ENCODE measurements at regions not wholly inside any gene's neighbourhood (a gene's known extent, or its start where the extent isn't known, plus 50 kb on each side); places are given as distances from the start of the nearest gene placed in this dataset.
"Not testable (repeated sequence)": the region's sequence is repeated elsewhere in the genome, so short reads cannot be mapped to it uniquely, and the experiment has no call there.

GRCh38 chr13:19123502-19123901 lies 58.1 kb downstream of the TUBA3C start:
- ATAC-seq (ENCODE audit: low read depth) (no peak), DNase-seq (no peak)
- Mint-ChIP-seq H3K27me3 (no peaks in the 10 kb centered on the region), H3K27ac (no peak overlapping the region), H3K4me3 (no peak overlapping the region), H3K9me3 (peaks cover 6% of the 10 kb centered on the region), H3K36me3 (peaks cover under 1% of the 10 kb centered on the region), H3K4me1 (no peaks in the 10 kb centered on the region)
- POLR2A ChIA-PET: no interaction called here

GRCh38 chr13:19117913-19118739 lies 63.5 kb downstream of the TUBA3C start:
- ATAC-seq (ENCODE audit: low read depth): no peak
- POLR2A ChIA-PET: no interaction called here
- Mint-ChIP-seq H3K4me1 (no peaks in the 10 kb centered on the region), H3K27ac (no peak overlapping the region), H3K9me3 (peaks cover 9% of the 10 kb centered on the region), H3K4me3 (no peak overlapping the region), H3K36me3 (peaks cover 2% of the 10 kb centered on the region), H3K27me3 (no peaks in the 10 kb centered on the region)
- DNase-seq: no peak

DNA sequence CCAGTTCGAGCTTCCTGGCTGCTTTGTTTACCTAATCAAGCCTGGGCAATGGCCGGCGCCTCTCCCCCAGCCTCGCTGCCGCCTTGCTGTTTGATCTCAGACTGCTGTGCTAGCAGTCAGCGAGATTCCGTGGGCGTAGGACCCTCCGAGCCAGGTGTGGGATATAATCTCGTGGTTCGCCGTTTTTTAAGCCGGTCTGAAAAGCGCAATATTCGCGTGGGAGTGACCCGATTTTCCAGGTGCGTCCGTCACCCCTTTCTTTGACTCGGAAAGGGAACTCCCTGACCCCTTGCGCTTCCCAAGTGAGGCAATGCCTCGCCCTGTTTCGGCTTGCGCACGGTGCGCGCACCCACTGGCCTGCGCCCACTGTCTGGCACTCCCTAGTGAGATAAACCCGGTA lies 72.4 kb downstream of the TUBA3C start:
- H3K27me3 Mint-ChIP-seq; POLR2A ChIA-PET; H3K36me3 Mint-ChIP-seq; ATAC-seq (ENCODE audit: low read depth); H3K9me3 Mint-ChIP-seq; H3K4me3 Mint-ChIP-seq; H3K27ac Mint-ChIP-seq; H3K4me1 Mint-ChIP-seq; DNase-seq: not testable (repeated sequence)

- POLR2A ChIA-PET: no interaction called here
- no peak for ATAC-seq (ENCODE audit: low read depth)
- no peak overlapping the region for H3K27ac Mint-ChIP-seq
- H3K4me1 Mint-ChIP-seq: no peaks in the 10 kb centered on the region
- no peak overlapping the region for H3K4me3 Mint-ChIP-seq
- DNase-seq: no peak
- no peaks in the 10 kb centered on the region for H3K36me3 Mint-ChIP-seq
- peaks cover 6% of the 10 kb centered on the region for H3K9me3 Mint-ChIP-seq
- H3K27me3 Mint-ChIP-seq: no peaks in the 10 kb centered on the region
Measured at GRCh38 chr13:19103140-19103539, 78.5 kb downstream of the TUBA3C start.

- POLR2A ChIA-PET: no interaction called here
Measured at GRCh38 chr13:19093369-19093768, 88.3 kb downstream of the TUBA3C start.

DNA sequence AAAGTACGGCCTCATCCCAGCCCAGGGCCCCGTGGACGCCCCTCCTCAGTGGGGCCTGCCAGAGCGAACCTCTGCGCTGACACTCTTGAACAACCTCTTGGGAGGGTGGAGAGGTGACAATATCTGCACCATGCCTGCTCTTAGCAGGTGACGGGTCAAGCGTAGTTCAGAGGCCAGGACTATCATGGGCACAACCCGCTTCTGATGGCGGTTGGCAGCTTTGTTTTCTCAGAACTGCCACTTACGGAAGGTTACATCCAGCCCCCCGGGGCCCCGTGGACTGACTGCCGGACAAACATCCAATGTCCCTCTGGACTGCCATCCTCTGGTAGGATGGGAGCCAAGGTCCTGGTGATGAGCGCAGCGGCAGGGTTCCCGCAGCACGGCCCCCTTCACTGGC lies 91.1 kb downstream of the TUBA3C start:
- ATAC-seq (ENCODE audit: low read depth) (no peak), DNase-seq (no peak)
- POLR2A ChIA-PET: no interaction called here
- H3K4me1 Mint-ChIP-seq: no peaks in the 10 kb centered on the region
- H3K27me3 Mint-ChIP-seq: no peaks in the 10 kb centered on the region
- H3K36me3 Mint-ChIP-seq: no peaks in the 10 kb centered on the region
- no peak overlapping the region for H3K4me3 Mint-ChIP-seq
- no peak overlapping the region for H3K27ac Mint-ChIP-seq
- peaks cover 3% of the 10 kb centered on the region for H3K9me3 Mint-ChIP-seq

More at GRCh38 chr13:19093369-19093768, 88.3 kb downstream of the TUBA3C start:
- Mint-ChIP-seq H3K9me3 (peaks cover 5% of the 10 kb centered on the region), H3K36me3 (no peaks in the 10 kb centered on the region), H3K4me3 (no peak overlapping the region), H3K4me1 (no peaks in the 10 kb centered on the region), H3K27me3 (peaks cover 2% of the 10 kb centered on the region), H3K27ac (no peak overlapping the region)
- ATAC-seq (ENCODE audit: low read depth) (no peak), DNase-seq (no peak)

GRCh38 chr13:19089315-19089714 lies 92.3 kb downstream of the TUBA3C start:
- Mint-ChIP-seq H3K4me3 (no peak overlapping the region), H3K9me3 (peaks cover 3% of the 10 kb centered on the region), H3K27ac (no peak overlapping the region), H3K36me3 (no peaks in the 10 kb centered on the region), H3K27me3 (no peaks in the 10 kb centered on the region), H3K4me1 (no peaks in the 10 kb centered on the region)
- ATAC-seq (ENCODE audit: low read depth): no peak
- POLR2A ChIA-PET: no interaction called here
- no peak for DNase-seq

DNA sequence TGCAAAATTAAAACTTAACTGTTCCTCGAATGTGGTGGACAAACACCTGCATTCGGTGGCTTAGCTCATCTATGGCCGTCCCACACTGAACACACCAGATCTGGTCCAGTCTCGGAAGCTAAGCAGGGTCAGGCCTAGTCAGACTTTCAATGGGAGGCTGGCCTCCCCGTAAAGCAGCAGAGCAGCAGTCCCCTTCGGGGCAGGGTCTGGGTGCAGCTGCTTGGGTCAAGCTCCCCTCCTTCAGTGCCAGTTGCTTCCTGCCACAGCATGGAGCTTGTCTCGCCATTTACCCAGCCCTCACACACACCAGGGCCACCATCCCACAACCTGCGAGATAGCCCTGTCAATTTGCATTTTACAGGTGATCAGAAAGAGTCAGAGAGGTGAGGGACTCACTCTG lies 93.2 kb downstream of the TUBA3C start:
- Mint-ChIP-seq H3K9me3 (peaks cover 3% of the 10 kb centered on the region), H3K4me1 (no peaks in the 10 kb centered on the region), H3K27me3 (no peaks in the 10 kb centered on the region), H3K27ac (no peak overlapping the region), H3K4me3 (no peak overlapping the region), H3K36me3 (no peaks in the 10 kb centered on the region)
- ATAC-seq (ENCODE audit: low read depth) (no peak), DNase-seq (no peak)
- POLR2A ChIA-PET: no interaction called here

DNA sequence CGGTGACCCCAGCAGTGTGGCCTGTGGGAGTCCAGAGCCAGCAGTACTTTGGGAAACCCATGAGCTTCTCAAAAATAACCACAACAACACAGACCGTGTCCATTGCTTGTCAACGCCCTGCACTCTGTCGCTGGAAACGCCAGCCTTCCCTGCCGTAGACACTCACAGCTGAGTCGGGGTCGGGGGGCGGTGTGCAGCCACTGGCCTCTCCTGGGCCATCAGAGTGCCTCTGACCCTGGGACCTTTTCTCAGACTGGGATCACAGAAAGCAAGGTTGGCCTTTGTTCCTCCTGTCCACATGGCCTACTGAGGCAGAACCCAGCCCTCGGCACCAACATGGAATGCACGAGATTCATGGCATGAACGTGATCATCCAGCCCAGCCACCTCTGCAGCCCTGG lies 95.7 kb downstream of the TUBA3C start:
- ATAC-seq (ENCODE audit: low read depth) (no peak), DNase-seq (no peak)
- H3K27ac Mint-ChIP-seq: no peak overlapping the region
- POLR2A ChIA-PET: no interaction called here
- H3K27me3 Mint-ChIP-seq: no peaks in the 10 kb centered on the region
- H3K4me1 Mint-ChIP-seq: no peaks in the 10 kb centered on the region
- no peaks in the 10 kb centered on the region for H3K36me3 Mint-ChIP-seq
- peaks cover 3% of the 10 kb centered on the region for H3K9me3 Mint-ChIP-seq
- no peak overlapping the region for H3K4me3 Mint-ChIP-seq

GRCh38 chr13:19085258-19085657 lies 96.4 kb downstream of the TUBA3C start:
- Mint-ChIP-seq H3K9me3 (peaks cover 3% of the 10 kb centered on the region), H3K4me1 (no peaks in the 10 kb centered on the region), H3K4me3 (no peak overlapping the region), H3K36me3 (no peaks in the 10 kb centered on the region), H3K27ac (no peak overlapping the region), H3K27me3 (no peaks in the 10 kb centered on the region)
- POLR2A ChIA-PET: no interaction called here
- ATAC-seq (ENCODE audit: low read depth) (no peak), DNase-seq (no peak)

DNA sequence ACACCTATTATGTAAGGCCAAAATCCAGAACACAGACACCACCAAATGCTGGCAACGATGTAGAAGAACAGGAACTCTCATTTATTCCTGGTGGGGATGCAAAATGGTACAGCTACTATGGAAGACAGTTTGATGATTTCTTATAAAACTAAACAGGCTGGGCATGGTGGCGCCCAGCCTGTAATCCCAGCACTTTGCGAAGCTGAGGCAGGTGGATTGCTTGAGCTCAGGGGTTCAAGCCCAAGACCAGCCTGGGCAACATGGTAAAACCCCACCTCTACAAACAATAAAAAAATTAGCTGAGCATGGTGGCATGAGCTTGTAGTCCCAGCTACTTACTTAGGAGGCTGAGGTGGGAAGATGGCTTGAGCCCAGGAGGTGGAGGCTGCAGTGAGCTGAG lies 98.3 kb downstream of the TUBA3C start:
- DNase-seq: no peak
- no peaks in the 10 kb centered on the region for H3K36me3 Mint-ChIP-seq
- H3K27ac Mint-ChIP-seq: no peak overlapping the region
- H3K9me3 Mint-ChIP-seq: peaks cover 3% of the 10 kb centered on the region
- no peak overlapping the region for H3K4me3 Mint-ChIP-seq
- H3K4me1 Mint-ChIP-seq: no peaks in the 10 kb centered on the region
- H3K27me3 Mint-ChIP-seq: no peaks in the 10 kb centered on the region
- POLR2A ChIA-PET: no interaction called here
- no peak for ATAC-seq (ENCODE audit: low read depth)

- H3K4me1 Mint-ChIP-seq: no peaks in the 10 kb centered on the region
- H3K4me3 Mint-ChIP-seq: no peak overlapping the region
- DNase-seq (no peak), ATAC-seq (ENCODE audit: low read depth) (no peak)
- POLR2A ChIA-PET: no interaction called here
- H3K36me3 Mint-ChIP-seq: peaks cover 4% of the 10 kb centered on the region
- no peaks in the 10 kb centered on the region for H3K27me3 Mint-ChIP-seq
- H3K27ac Mint-ChIP-seq: no peak overlapping the region
- peaks cover 9% of the 10 kb centered on the region for H3K9me3 Mint-ChIP-seq
Measured at GRCh38 chr13:19075418-19075817, 106.2 kb downstream of the TUBA3C start.

DNA sequence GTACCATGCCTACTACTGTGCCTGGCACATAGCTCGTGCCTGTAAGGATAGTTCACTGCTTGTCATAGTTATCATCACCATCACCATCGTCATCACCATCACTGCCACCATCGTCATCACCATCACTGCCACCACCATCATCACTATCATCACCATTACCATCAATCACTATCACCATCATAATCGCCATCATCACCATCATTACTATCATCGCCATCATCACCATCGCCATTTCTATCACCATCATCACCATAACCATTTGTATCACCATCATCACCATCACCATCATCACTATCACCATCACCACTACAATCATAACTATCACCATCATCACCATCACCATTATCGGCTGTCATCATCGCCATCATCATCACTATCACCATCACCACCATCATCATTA lies 107.1 kb downstream of the TUBA3C start:
- H3K27ac Mint-ChIP-seq: no peak overlapping the region
- no peak overlapping the region for H3K4me3 Mint-ChIP-seq
- DNase-seq (no peak), ATAC-seq (ENCODE audit: low read depth) (no peak)
- H3K36me3 Mint-ChIP-seq: peaks cover 4% of the 10 kb centered on the region
- no peaks in the 10 kb centered on the region for H3K27me3 Mint-ChIP-seq
- POLR2A ChIA-PET: no interaction called here
- H3K9me3 Mint-ChIP-seq: peaks cover 9% of the 10 kb centered on the region
- H3K4me1 Mint-ChIP-seq: no peaks in the 10 kb centered on the region

DNA sequence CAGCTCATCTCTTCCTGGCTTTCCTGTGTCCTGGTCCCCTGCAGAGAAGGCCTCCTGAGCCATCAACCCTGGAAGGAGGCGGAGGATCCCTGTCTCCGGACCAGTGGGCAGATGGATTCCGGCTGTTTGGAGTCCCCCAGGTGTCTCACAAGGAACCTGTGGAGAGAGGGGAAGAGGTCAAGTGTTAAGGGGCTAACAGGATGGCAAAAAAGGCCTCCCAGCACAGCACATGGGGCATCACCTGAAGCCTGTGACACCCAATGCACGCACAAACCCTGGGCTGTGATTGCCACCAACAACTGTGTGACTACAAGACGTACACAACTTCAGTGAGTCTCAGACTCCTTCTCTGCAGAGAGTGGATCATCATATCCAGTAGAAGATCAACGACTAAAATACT lies 107.5 kb downstream of the TUBA3C start:
- H3K4me3 Mint-ChIP-seq; H3K27me3 Mint-ChIP-seq; ATAC-seq (ENCODE audit: low read depth); H3K36me3 Mint-ChIP-seq; H3K27ac Mint-ChIP-seq; H3K4me1 Mint-ChIP-seq; DNase-seq; H3K9me3 Mint-ChIP-seq; POLR2A ChIA-PET: not testable (repeated sequence)

All from activated naive CD8-positive, alpha-beta T cell treated with anti-CD3 and anti-CD28 coated beads, Interleukin-2, amount 10 ng/mL, durations not matched to agents 7 days and 5 days (primary cell).